IPS-18a (cell line): ENCODE measurements at regions not wholly inside any gene's neighbourhood (a gene's known extent, or its start where the extent isn't known, plus 50 kb on each side); places are given as distances from the start of the nearest gene placed in this dataset.
"Not testable (repeated sequence)": the region's sequence is repeated elsewhere in the genome, so short reads cannot be mapped to it uniquely, and the experiment has no call there.

Experiments used
- H3K27ac ChIP-seq: one replicate; pipeline ENCODE4 v1.5.1; 2013; ENCODE audit warnings: low read length
- H3K27me3 ChIP-seq: one replicate; pipeline ENCODE4 v1.6.1; 2013; ENCODE audit warnings: mild to moderate bottlenecking, low read length; ENCODE audit not compliant: control insufficient read depth, insufficient read depth
- H3K36me3 ChIP-seq: one replicate; pipeline ENCODE4 v1.6.1; 2013; ENCODE audit warnings: low read depth, low read length; ENCODE audit not compliant: control insufficient read depth
- H3K4me1 ChIP-seq: one replicate; pipeline ENCODE4 v1.6.1; 2013; ENCODE audit warnings: low read depth, low read length; ENCODE audit not compliant: control insufficient read depth
- H3K4me3 ChIP-seq: one replicate; pipeline ENCODE4 v1.5.1; 2013; ENCODE audit warnings: low read length
- H3K9ac ChIP-seq: one replicate; pipeline ENCODE4 v1.6.1; 2013; ENCODE audit warnings: mild to moderate bottlenecking, low read length, moderate library complexity
- H3K9me3 ChIP-seq: one replicate; pipeline ENCODE4 v1.6.1; 2013; ENCODE audit warnings: low read depth, low read length; ENCODE audit not compliant: control insufficient read depth

- no peak overlapping the region for H3K9ac ChIP-seq
- H3K4me3 ChIP-seq: no peak overlapping the region
- no peaks in the 10 kb centered on the region for H3K36me3 ChIP-seq
- no peaks in the 10 kb centered on the region for H3K4me1 ChIP-seq
- H3K27ac ChIP-seq: no peak overlapping the region
- no peaks in the 10 kb centered on the region for H3K27me3 ChIP-seq
- no peaks in the 10 kb centered on the region for H3K9me3 ChIP-seq
Measured at GRCh38 chrX:104513162-104513561, 52.8 kb upstream of the IL1RAPL2 start.

GRCh38 chrX:104510801-104511200 lies 55.2 kb upstream of the IL1RAPL2 start:
- Histone ChIP-seq H3K9ac (no peak overlapping the region), H3K9me3 (no peaks in the 10 kb centered on the region), H3K36me3 (no peaks in the 10 kb centered on the region), H3K4me3 (no peak overlapping the region), H3K27me3 (no peaks in the 10 kb centered on the region), H3K27ac (no peak overlapping the region), H3K4me1 (no peaks in the 10 kb centered on the region)

GRCh38 chrX:104502460-104502859 lies 63.5 kb upstream of the IL1RAPL2 start:
- H3K9ac ChIP-seq: no peak overlapping the region
- H3K9me3 ChIP-seq: no peaks in the 10 kb centered on the region
- H3K36me3 ChIP-seq: no peaks in the 10 kb centered on the region
- H3K27me3 ChIP-seq: no peaks in the 10 kb centered on the region
- H3K4me3 ChIP-seq: no peak overlapping the region
- H3K27ac ChIP-seq: no peak overlapping the region
- no peaks in the 10 kb centered on the region for H3K4me1 ChIP-seq

GRCh38 chrX:104488811-104489210 lies 77.2 kb upstream of the IL1RAPL2 start:
- Histone ChIP-seq H3K4me3 (no peak overlapping the region), H3K27ac (no peak overlapping the region), H3K9me3 (no peaks in the 10 kb centered on the region), H3K36me3 (no peaks in the 10 kb centered on the region), H3K4me1 (peaks cover 3% of the 10 kb centered on the region), H3K27me3 (no peaks in the 10 kb centered on the region), H3K9ac (no peak overlapping the region)

- Histone ChIP-seq H3K9ac (no peak overlapping the region), H3K27me3 (no peaks in the 10 kb centered on the region), H3K4me1 (peaks cover 3% of the 10 kb centered on the region), H3K4me3 (no peak overlapping the region), H3K36me3 (no peaks in the 10 kb centered on the region), H3K27ac (no peak overlapping the region), H3K9me3 (no peaks in the 10 kb centered on the region)
Measured at GRCh38 chrX:104486691-104487090, 79.3 kb upstream of the IL1RAPL2 start.

- H3K27ac ChIP-seq: no peak overlapping the region
- H3K36me3 ChIP-seq: no peaks in the 10 kb centered on the region
- no peaks in the 10 kb centered on the region for H3K9me3 ChIP-seq
- no peak overlapping the region for H3K9ac ChIP-seq
- H3K4me1 ChIP-seq: peaks cover 3% of the 10 kb centered on the region
- no peak overlapping the region for H3K4me3 ChIP-seq
- H3K27me3 ChIP-seq: no peaks in the 10 kb centered on the region
Measured at GRCh38 chrX:104482757-104483156, 83.2 kb upstream of the IL1RAPL2 start.

- Histone ChIP-seq H3K9ac (no peak overlapping the region), H3K4me3 (no peak overlapping the region), H3K9me3 (no peaks in the 10 kb centered on the region), H3K27ac (no peak overlapping the region), H3K36me3 (no peaks in the 10 kb centered on the region), H3K4me1 (peaks cover 5% of the 10 kb centered on the region), H3K27me3 (no peaks in the 10 kb centered on the region)
Measured at GRCh38 chrX:104469771-104470170, 96.2 kb upstream of the IL1RAPL2 start.

- Histone ChIP-seq H3K4me1 (no peaks in the 10 kb centered on the region), H3K9me3 (no peaks in the 10 kb centered on the region), H3K4me3 (no peak overlapping the region), H3K27ac (no peak overlapping the region), H3K9ac (no peak overlapping the region), H3K27me3 (no peaks in the 10 kb centered on the region), H3K36me3 (no peaks in the 10 kb centered on the region)
Measured at GRCh38 chrX:104459796-104460195, 106.2 kb upstream of the IL1RAPL2 start.

- not testable (repeated sequence) for H3K4me1 ChIP-seq, H3K27me3 ChIP-seq, H3K4me3 ChIP-seq, H3K36me3 ChIP-seq, H3K27ac ChIP-seq, H3K9me3 ChIP-seq, H3K9ac ChIP-seq
Measured at GRCh38 chrX:104457130-104457529, 108.9 kb upstream of the IL1RAPL2 start.

- no peaks in the 10 kb centered on the region for H3K9me3 ChIP-seq
- no peak overlapping the region for H3K9ac ChIP-seq
- no peak overlapping the region for H3K4me3 ChIP-seq
- H3K4me1 ChIP-seq: no peaks in the 10 kb centered on the region
- H3K36me3 ChIP-seq: no peaks in the 10 kb centered on the region
- H3K27me3 ChIP-seq: no peaks in the 10 kb centered on the region
- H3K27ac ChIP-seq: no peak overlapping the region
Measured at GRCh38 chrX:104450316-104450715, 115.7 kb upstream of the IL1RAPL2 start.

- Histone ChIP-seq H3K27me3 (no peaks in the 10 kb centered on the region), H3K36me3 (no peaks in the 10 kb centered on the region), H3K9ac (no peak overlapping the region), H3K4me1 (no peaks in the 10 kb centered on the region), H3K4me3 (no peak overlapping the region), H3K27ac (no peak overlapping the region), H3K9me3 (no peaks in the 10 kb centered on the region)
Measured at GRCh38 chrX:104445591-104445990, 120.4 kb upstream of the IL1RAPL2 start.

- Histone ChIP-seq H3K4me3 (no peak overlapping the region), H3K27ac (no peak overlapping the region), H3K27me3 (no peaks in the 10 kb centered on the region), H3K9ac (no peak overlapping the region), H3K36me3 (no peaks in the 10 kb centered on the region), H3K9me3 (no peaks in the 10 kb centered on the region), H3K4me1 (no peaks in the 10 kb centered on the region)
Measured at GRCh38 chrX:104435249-104435648, 130.8 kb upstream of the IL1RAPL2 start.
